PC-3 (cell line): ENCODE measurements at regions not wholly inside any gene's neighbourhood (a gene's known extent, or its start where the extent isn't known, plus 50 kb on each side); places are given as distances from the start of the nearest gene placed in this dataset.

Experiments used
- ATAC-seq: fragments of 200-7000 bp; cut with Tn5 transposase; 2 replicates; pipeline ENCODE4 v1.9.1; 2020; ENCODE audit warnings: mild to moderate bottlenecking, moderate library complexity
- BruUV-seq: library from RNA; stranded (reverse); fragments of 400-500 nt; replicated peaks from 2 replicates; lab custom pipeline; 2021; lab: Mats Ljungman, UMichigan
- CTCF ChIA-PET: fragments of 300-600 bp; sonication (Branson Sonifier 250); formaldehyde crosslinking; loops from one replicate; lab custom pipeline; 2022; ENCODE audit warnings: antibody characterized with exemption; lab: Charles Lee
- POLR2A ChIA-PET: fragments of 300-600 bp; sonication (Branson Sonifier 250); formaldehyde crosslinking; loops from one replicate; lab custom pipeline; 2022; ENCODE audit warnings: antibody characterized with exemption; ENCODE audit not compliant: unreplicated experiment; lab: Charles Lee
- DNase-seq: peaks from one replicate; pipeline ENCODE4 v3.0.0-alpha.2; 2015
- H2AFZ ChIP-seq: fragments of 300-600 bp; sonication (generic); 2 replicates; pipeline ENCODE4 v1.6.0; 2016; ENCODE audit warnings: antibody characterized with exemption, low read length
- H3F3A ChIP-seq: fragments of 300-600 bp; sonication (generic); one replicate; pipeline ENCODE4 v1.6.0; 2017; ENCODE audit warnings: antibody characterized with exemption, low read length, control low read depth, mild to moderate bottlenecking; ENCODE audit not compliant: unreplicated experiment
- H3K27ac ChIP-seq: fragments of 300-600 bp; sonication (generic); 2 replicates; pipeline ENCODE4 v1.5.1; 2016; ENCODE audit warnings: mild to moderate bottlenecking, low read length
- H3K27me3 ChIP-seq: fragments of 300-600 bp; sonication (generic); 2 replicates; pipeline ENCODE4 v1.6.1; 2016; ENCODE audit warnings: low read length, mixed read lengths
- H3K36me3 ChIP-seq: fragments of 300-600 bp; sonication (generic); 2 replicates; pipeline ENCODE4 v1.6.1; 2016; ENCODE audit warnings: low read depth, mixed run types, low read length, mixed read lengths
- H3K4me1 ChIP-seq: fragments of 300-600 bp; sonication (generic); 2 replicates; pipeline ENCODE4 v1.5.1; 2016; ENCODE audit warnings: low read length; ENCODE audit not compliant: insufficient read depth
- H3K4me2 ChIP-seq: fragments of 300-600 bp; sonication (generic); 2 replicates; pipeline ENCODE4 v1.6.0; 2016; ENCODE audit warnings: low read length
- H3K4me3 ChIP-seq: fragments of 300-600 bp; sonication (generic); 2 replicates; pipeline ENCODE4 v1.5.1; 2016; ENCODE audit warnings: mild to moderate bottlenecking, low read length, mixed read lengths
- H3K79me2 ChIP-seq: fragments of 300-600 bp; sonication (generic); 2 replicates; pipeline ENCODE4 v1.6.1; 2017; ENCODE audit warnings: low read length, mixed read lengths
- H3K9ac ChIP-seq: fragments of 300-600 bp; sonication (generic); 2 replicates; pipeline ENCODE4 v1.6.0; 2016; ENCODE audit warnings: mild to moderate bottlenecking, low read length
- H3K9me2 ChIP-seq: fragments of 300-600 bp; sonication (generic); replicated peaks from 2 replicates; pipeline ENCODE4 v1.6.1; 2016; ENCODE audit warnings: mixed run types, low read length, mixed read lengths
- H3K9me3 ChIP-seq: fragments of 300-600 bp; sonication (generic); 2 replicates; pipeline ENCODE4 v1.6.1; 2016; ENCODE audit warnings: low read length, mixed read lengths
- H4K20me1 ChIP-seq: fragments of 300-600 bp; sonication (generic); 2 replicates; pipeline ENCODE4 v1.6.1; 2016; ENCODE audit warnings: low read length, mixed read lengths
- EZH2 ChIP-seq: fragments of 300-600 bp; sonication (generic); IDR thresholded peaks from one replicate; pipeline ENCODE4 v1.6.1; 2017; ENCODE audit warnings: antibody characterized with exemption, mild to moderate bottlenecking, low read length; ENCODE audit not compliant: unreplicated experiment
- EZH2phosphoT487 ChIP-seq: fragments of 300-600 bp; sonication (generic); IDR thresholded peaks from 2 replicates; pipeline ENCODE4 v1.6.1; 2018; ENCODE audit warnings: mild to moderate bottlenecking, antibody characterized with exemption, low read length, borderline replicate concordance
- intact Hi-C: fragments of 100-400 bp; cut with micrococcal nuclease; formaldehyde crosslinking; loops from 2 replicates; pipeline ENCODE4 v1.9.0; 2023
- TF ChIP-seq, protein P1 (sequence below): fragments of 300-600 bp; sonication (generic); conservative IDR thresholded peaks from 2 replicates; pipeline ENCODE4 v1.5.1; 2017; ENCODE audit warnings: antibody characterized with exemption, low read depth, mild to moderate bottlenecking, low read length

DNA sequence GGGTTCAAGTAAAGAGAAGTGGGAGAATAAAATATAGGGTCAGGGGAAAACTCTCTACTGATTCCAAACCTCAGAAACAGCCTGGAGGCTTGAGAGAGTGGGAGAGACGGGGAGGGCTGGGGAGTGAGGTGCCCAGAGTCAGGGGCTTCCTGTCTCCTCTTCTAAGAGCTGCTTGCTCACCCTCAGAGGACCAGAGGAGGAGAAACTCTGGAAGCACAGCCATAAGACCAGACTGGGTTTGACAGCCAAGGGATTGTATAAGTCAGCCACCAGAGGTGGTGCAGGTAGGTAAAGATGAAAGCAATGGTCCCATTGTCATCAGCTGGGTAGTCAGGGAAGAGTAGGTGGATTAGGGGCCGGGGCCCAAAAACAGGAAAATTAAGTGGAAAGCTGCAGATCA lies 259.4 kb downstream of the TNS1 start:
- Histone ChIP-seq H3K4me1 (no peaks in the 10 kb centered on the region), H3K4me3 (no peak overlapping the region), H3K79me2 (no peaks in the 10 kb centered on the region), H4K20me1 (no peaks in the 10 kb centered on the region), H3K9me3 (no peaks in the 10 kb centered on the region), H3K27me3 (peaks cover 10% of the 10 kb centered on the region; the same call in 1 of the 2 replicates), H3F3A (no peaks in the 10 kb centered on the region), H3K9me2 (0 out of 2 replicates have a peak, but pooled peaks cover 2% of the 10 kb centered on the region), H2AFZ (no peak overlapping the region), H3K27ac (no peak overlapping the region), H3K36me3 (no peaks in the 10 kb centered on the region), H3K4me2 (no peak overlapping the region), H3K9ac (no peak overlapping the region)
- no TSS peak for BruUV-seq
- intact Hi-C loops, result no loop called here
- POLR2A ChIA-PET, result no interaction called here
- CTCF ChIA-PET, result no interaction called here
- DNase-seq (no peak), ATAC-seq (no peak)
- no peak for TF ChIP-seq EZH2
- TF ChIP-seq, protein P1, sequence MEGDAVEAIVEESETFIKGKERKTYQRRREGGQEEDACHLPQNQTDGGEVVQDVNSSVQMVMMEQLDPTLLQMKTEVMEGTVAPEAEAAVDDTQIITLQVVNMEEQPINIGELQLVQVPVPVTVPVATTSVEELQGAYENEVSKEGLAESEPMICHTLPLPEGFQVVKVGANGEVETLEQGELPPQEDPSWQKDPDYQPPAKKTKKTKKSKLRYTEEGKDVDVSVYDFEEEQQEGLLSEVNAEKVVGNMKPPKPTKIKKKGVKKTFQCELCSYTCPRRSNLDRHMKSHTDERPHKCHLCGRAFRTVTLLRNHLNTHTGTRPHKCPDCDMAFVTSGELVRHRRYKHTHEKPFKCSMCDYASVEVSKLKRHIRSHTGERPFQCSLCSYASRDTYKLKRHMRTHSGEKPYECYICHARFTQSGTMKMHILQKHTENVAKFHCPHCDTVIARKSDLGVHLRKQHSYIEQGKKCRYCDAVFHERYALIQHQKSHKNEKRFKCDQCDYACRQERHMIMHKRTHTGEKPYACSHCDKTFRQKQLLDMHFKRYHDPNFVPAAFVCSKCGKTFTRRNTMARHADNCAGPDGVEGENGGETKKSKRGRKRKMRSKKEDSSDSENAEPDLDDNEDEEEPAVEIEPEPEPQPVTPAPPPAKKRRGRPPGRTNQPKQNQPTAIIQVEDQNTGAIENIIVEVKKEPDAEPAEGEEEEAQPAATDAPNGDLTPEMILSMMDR, result no peak
- TF ChIP-seq EZH2phosphoT487, result no peak

DNA sequence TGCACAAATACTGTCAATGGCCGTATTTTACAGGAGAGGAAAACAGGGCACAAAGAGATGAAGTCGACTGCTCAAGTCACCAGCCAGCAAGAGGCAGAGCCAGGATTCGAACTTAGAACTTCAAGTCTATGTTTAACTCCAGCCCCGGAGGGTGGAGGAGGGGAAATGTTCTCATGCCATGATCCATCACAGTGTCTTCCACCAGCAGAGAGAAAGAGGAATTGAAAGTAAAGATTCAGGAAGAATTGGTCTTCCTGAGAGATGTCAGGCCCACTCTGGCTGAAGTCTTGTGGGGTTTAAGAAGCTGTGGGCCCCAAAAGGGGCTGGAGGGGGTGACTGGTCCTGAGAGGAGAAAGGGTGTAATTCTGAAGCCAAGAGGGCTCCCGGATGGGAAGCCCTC lies 260.0 kb downstream of the TNS1 start:
- H2AFZ ChIP-seq, result no peak overlapping the region
- BruUV-seq, result no TSS peak
- H3K36me3 ChIP-seq, result no peaks in the 10 kb centered on the region
- no peak for DNase-seq
- no peaks in the 10 kb centered on the region for H3K9me3 ChIP-seq
- no peak overlapping the region for H3K27ac ChIP-seq
- ChIA-PET POLR2A (no interaction called here), CTCF (no interaction called here)
- H3K79me2 ChIP-seq, result no peaks in the 10 kb centered on the region
- no peak overlapping the region for H3K4me3 ChIP-seq
- ATAC-seq, result no peak
- H3F3A ChIP-seq, result no peaks in the 10 kb centered on the region
- H4K20me1 ChIP-seq, result no peaks in the 10 kb centered on the region
- 0 out of 2 replicates have a peak, but pooled peaks cover 2% of the 10 kb centered on the region for H3K9me2 ChIP-seq
- intact Hi-C loops, result no loop called here
- no peaks in the 10 kb centered on the region for H3K4me1 ChIP-seq
- TF ChIP-seq, protein P1, result no peak
- TF ChIP-seq EZH2 (no peak), EZH2phosphoT487 (no peak)
- no peak overlapping the region for H3K9ac ChIP-seq
- H3K27me3 ChIP-seq, result peaks cover 10% of the 10 kb centered on the region; the same call in 1 of the 2 replicates
- H3K4me2 ChIP-seq, result no peak overlapping the region

DNA sequence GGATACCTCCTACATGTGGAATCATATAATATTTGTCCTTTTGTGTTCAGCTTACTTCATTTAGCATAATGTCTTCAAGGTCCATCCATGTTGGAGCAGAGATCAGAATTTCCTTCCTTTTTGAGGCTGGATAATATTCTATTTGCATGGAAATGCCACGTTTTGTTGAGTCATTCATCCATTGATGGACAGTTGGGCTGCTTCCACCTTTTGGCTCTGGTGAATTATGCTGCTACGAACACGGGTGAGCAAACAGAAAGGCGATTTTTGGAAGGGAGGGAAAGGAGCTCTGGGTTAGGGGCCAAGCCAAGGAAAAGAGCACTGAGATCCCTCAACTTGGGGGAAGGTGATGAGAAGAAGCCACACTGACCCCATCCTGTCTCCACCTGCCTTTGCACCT lies 260.5 kb downstream of the TNS1 start:
- H2AFZ ChIP-seq, result 0 out of 2 replicates have a peak overlapping the region, but pooled peaks have one; percentile 36
- no peak for TF ChIP-seq EZH2phosphoT487
- no peak for TF ChIP-seq EZH2
- TF ChIP-seq, protein P1, result no peak
- no peaks in the 10 kb centered on the region for H3K36me3 ChIP-seq
- H3K9ac ChIP-seq, result no peak overlapping the region
- BruUV-seq, result no TSS peak
- ATAC-seq (no peak), DNase-seq (peak; percentile 49)
- no peaks in the 10 kb centered on the region for H3F3A ChIP-seq
- ChIA-PET POLR2A (no interaction called here), CTCF (no interaction called here)
- peaks cover 10% of the 10 kb centered on the region; the same call in 1 of the 2 replicates for H3K27me3 ChIP-seq
- H3K9me2 ChIP-seq, result 0 out of 2 replicates have a peak, but pooled peaks cover 2% of the 10 kb centered on the region
- intact Hi-C loops, result no loop called here
- H3K79me2 ChIP-seq, result no peaks in the 10 kb centered on the region
- no peaks in the 10 kb centered on the region for H3K9me3 ChIP-seq
- H3K4me2 ChIP-seq, result no peak overlapping the region
- no peaks in the 10 kb centered on the region for H4K20me1 ChIP-seq
- H3K4me3 ChIP-seq, result no peak overlapping the region
- no peaks in the 10 kb centered on the region for H3K4me1 ChIP-seq
- H3K27ac ChIP-seq, result no peak overlapping the region
